ENCODE measurements at regions not wholly inside any gene's neighbourhood (a gene's known extent, or its start where the extent isn't known, plus 50 kb on each side); places are given as distances from the start of the nearest gene placed in this dataset.
A peak's percentile ranks its signal among the peaks of the same experiment; 100 is the strongest.

DNA sequence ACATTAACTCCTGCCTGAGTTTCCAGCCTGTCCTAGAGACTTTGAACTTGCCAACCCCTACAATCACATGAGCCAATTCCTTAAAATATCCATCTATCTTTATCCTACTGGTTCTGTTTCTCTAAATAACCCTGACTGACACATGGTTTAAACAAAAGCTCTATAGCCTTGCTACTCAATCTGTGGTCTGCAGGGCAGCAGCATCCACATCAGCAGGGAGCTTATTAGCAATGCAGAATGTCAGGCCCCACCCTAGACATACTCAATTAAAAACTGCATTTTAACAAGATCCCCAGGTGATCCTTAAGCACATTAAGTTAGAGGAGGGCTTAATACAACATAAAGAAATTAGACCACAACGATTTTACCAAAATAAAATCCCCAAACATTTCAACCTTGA, 108.3 kb upstream of the CPSF6 start:
- no peaks in the 10 kb centered on the region for H3K36me3 ChIP-seq
- no peak for TF ChIP-seq CTCF (IDR thresholded peaks at IDR 0.05)
- intact Hi-C loops (cut with DNase I) = no loop called here
- no peaks in the 10 kb centered on the region for H3K9me3 ChIP-seq
- DNase-seq = no peak
- H3K9ac ChIP-seq (ENCODE audit: low read depth in 2 of 2, low read length in 2 of 2) = no peak overlapping the region
- no peaks in the 10 kb centered on the region for H3K4me1 ChIP-seq
- H3K27ac ChIP-seq = no peak overlapping the region
- no peak overlapping the region for H3K4me3 ChIP-seq
- no peaks in the 10 kb centered on the region for H3K27me3 ChIP-seq

DNA sequence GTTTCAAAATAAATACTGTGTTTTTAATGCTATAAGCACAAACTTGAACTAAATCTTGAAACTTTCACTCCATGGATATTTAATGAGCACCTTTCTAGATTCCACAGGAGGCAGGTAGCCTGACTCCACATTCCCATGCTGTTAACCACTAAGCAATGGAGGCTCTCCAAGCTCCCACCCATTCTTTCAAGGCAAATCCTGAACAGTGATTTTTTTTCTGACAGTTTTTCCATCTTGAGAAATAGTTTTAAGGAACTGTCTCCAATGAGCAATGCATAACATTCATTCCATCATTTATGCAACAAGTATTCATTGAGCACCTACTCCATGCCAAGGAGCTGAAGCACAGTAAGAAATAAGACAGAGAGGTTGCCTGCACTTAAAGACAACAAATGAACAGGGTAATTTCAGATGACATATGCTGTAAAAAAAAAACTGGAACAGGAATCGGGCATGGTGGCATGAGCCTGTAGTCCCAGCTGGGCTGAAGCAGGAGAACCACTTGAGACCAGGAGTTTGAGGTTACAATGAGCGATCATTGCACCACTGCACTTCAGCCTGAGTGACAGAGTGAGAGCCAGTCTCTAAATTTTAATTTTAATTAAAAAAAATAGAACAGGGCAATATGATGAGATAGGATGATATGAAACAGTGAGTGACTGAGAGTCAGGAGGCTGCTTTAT, 102.3 kb upstream of the CPSF6 start:
- intact Hi-C loops (cut with DNase I) = no loop called here
- no peaks in the 10 kb centered on the region for H3K4me1 ChIP-seq
- H3K4me3 ChIP-seq = no peak overlapping the region
- H3K9me3 ChIP-seq = no peaks in the 10 kb centered on the region
- TF ChIP-seq CTCF (IDR thresholded peaks at IDR 0.05) = no peak
- DNase-seq = no peak
- no peak overlapping the region for H3K27ac ChIP-seq
- no peaks in the 10 kb centered on the region for H3K27me3 ChIP-seq
- H3K36me3 ChIP-seq = no peaks in the 10 kb centered on the region
- no peak overlapping the region for H3K9ac ChIP-seq (ENCODE audit: low read depth in 2 of 2, low read length in 2 of 2)

- intact Hi-C loops (cut with DNase I) = no loop called here
- Histone ChIP-seq H3K27ac (no peak overlapping the region), H3K4me3 (no peak overlapping the region), H3K9ac (ENCODE audit: low read depth in 2 of 2, low read length in 2 of 2) (no peak overlapping the region), H3K9me3 (no peaks in the 10 kb centered on the region), H3K4me1 (no peaks in the 10 kb centered on the region), H3K36me3 (no peaks in the 10 kb centered on the region), H3K27me3 (no peaks in the 10 kb centered on the region)
- no peak for DNase-seq
- TF ChIP-seq CTCF (IDR thresholded peaks at IDR 0.05) = no peak
Measured at GRCh38 chr12:69141074-69141473, 98.3 kb upstream of the CPSF6 start.

GRCh38 chr12:69149270-69149669, 90.1 kb upstream of the CPSF6 start:
- intact Hi-C loops (cut with DNase I) = no loop called here
- H3K4me3 ChIP-seq = no peak overlapping the region
- no peaks in the 10 kb centered on the region for H3K36me3 ChIP-seq
- no peak overlapping the region for H3K9ac ChIP-seq (ENCODE audit: low read depth in 2 of 2, low read length in 2 of 2)
- no peaks in the 10 kb centered on the region for H3K27me3 ChIP-seq
- no peaks in the 10 kb centered on the region for H3K9me3 ChIP-seq
- H3K4me1 ChIP-seq = no peaks in the 10 kb centered on the region
- H3K27ac ChIP-seq = peak overlapping the region; percentile 84
- no peak for DNase-seq
- TF ChIP-seq CTCF (IDR thresholded peaks at IDR 0.05) = no peak

GRCh38 chr12:69150083-69150795, 89.1 kb upstream of the CPSF6 start:
- no peak for TF ChIP-seq CTCF (IDR thresholded peaks at IDR 0.05)
- no peaks in the 10 kb centered on the region for H3K4me1 ChIP-seq
- intact Hi-C loops (cut with DNase I) = no loop called here
- no peaks in the 10 kb centered on the region for H3K9me3 ChIP-seq
- no peak for DNase-seq
- H3K27ac ChIP-seq = peak overlapping the region; percentile 84
- H3K27me3 ChIP-seq = no peaks in the 10 kb centered on the region
- peak overlapping the region in 1 of 2 donors; percentile 63 for H3K9ac ChIP-seq (ENCODE audit: low read depth in 2 of 2, low read length in 2 of 2)
- H3K4me3 ChIP-seq = no peak overlapping the region
- H3K36me3 ChIP-seq = no peaks in the 10 kb centered on the region
